SK-N-SH treated with all-trans-retinoic acid at 6 μM for 48 hours (cell line): ENCODE measurements at regions not wholly inside any gene's neighbourhood (a gene's known extent, or its start where the extent isn't known, plus 50 kb on each side); places are given as distances from the start of the nearest gene placed in this dataset.

Source experiments
- ATAC-seq: fragments of 200-7000 bp; cut with Tn5 transposase; 3 replicates; pipeline ENCODE4 v1.9.1; 2020; ENCODE audit warnings: mild to moderate bottlenecking, moderate library complexity
- ARNTL ChIP-seq: fragments of 450-650 bp; formaldehyde crosslinking; IDR thresholded peaks from 2 replicates; pipeline ENCODE4 v1.5.0; 2020; ENCODE audit warnings: low read depth, mild to moderate bottlenecking, moderate library complexity, borderline replicate concordance
- BACH2 ChIP-seq: fragments of 250-450 bp; sonication (Bioruptor Pico); IDR thresholded peaks from 2 replicates; pipeline ENCODE4 v1.9.0; 2021; ENCODE audit warnings: mild to moderate bottlenecking, borderline replicate concordance
- CSDC2 ChIP-seq: fragments of 250-450 bp; sonication (Bioruptor Pico); IDR thresholded peaks from 2 replicates; pipeline ENCODE4 v1.5.0; 2020; ENCODE audit warnings: mild to moderate bottlenecking, moderate library complexity
- CSRNP3 ChIP-seq: fragments of 250-450 bp; sonication (Bioruptor Pico); IDR thresholded peaks from 2 replicates; pipeline ENCODE4 v1.5.1; 2021; ENCODE audit warnings: mild to moderate bottlenecking, moderate library complexity
- GLIS3 ChIP-seq: fragments of 250-450 bp; sonication (Bioruptor Pico); IDR thresholded peaks from 2 replicates; pipeline ENCODE4 v1.5.0; 2020; ENCODE audit warnings: mild to moderate bottlenecking, moderate library complexity
- ISL1 ChIP-seq: fragments of 250-450 bp; sonication (Bioruptor Pico); IDR thresholded peaks from 2 replicates; pipeline ENCODE4 v2.1.2; 2022; ENCODE audit warnings: mild to moderate bottlenecking, moderate library complexity
- OSR1 ChIP-seq: fragments of 250-450 bp; sonication (Bioruptor Pico); IDR thresholded peaks from 2 replicates; pipeline ENCODE4 v1.8.0; 2022; ENCODE audit warnings: moderate library complexity, mild to moderate bottlenecking, inconsistent platforms
- PATZ1 ChIP-seq: fragments of 250-450 bp; sonication (Bioruptor Pico); IDR thresholded peaks from 2 replicates; pipeline ENCODE4 v1.8.0; 2020; ENCODE audit warnings: mild to moderate bottlenecking, moderate library complexity, borderline replicate concordance
- PPARA ChIP-seq: fragments of 250-450 bp; sonication (Bioruptor Pico); IDR thresholded peaks from 2 replicates; pipeline ENCODE4 v1.5.0; 2020; ENCODE audit warnings: mild to moderate bottlenecking, borderline replicate concordance
- RARB ChIP-seq: fragments of 250-450 bp; sonication (Bioruptor Pico); IDR thresholded peaks from 2 replicates; pipeline ENCODE4 v1.8.0; 2021; ENCODE audit warnings: mild to moderate bottlenecking, moderate library complexity
- SNAI2 ChIP-seq: fragments of 250-450 bp; sonication (Bioruptor Pico); IDR thresholded peaks from 2 replicates; pipeline ENCODE4 v1.5.0; 2020; ENCODE audit warnings: mild to moderate bottlenecking, moderate library complexity
- TCF4 ChIP-seq: fragments of 250-450 bp; sonication (Bioruptor Pico); IDR thresholded peaks from 2 replicates; pipeline ENCODE4 v1.8.0; 2021; ENCODE audit warnings: mild to moderate bottlenecking, moderate library complexity, borderline replicate concordance
- TOX ChIP-seq: fragments of 250-450 bp; sonication (Bioruptor Pico); IDR thresholded peaks from 2 replicates; pipeline ENCODE4 v1.8.0; 2021; ENCODE audit warnings: mild to moderate bottlenecking, moderate library complexity, borderline replicate concordance
- ZC3H10 ChIP-seq: fragments of 250-450 bp; sonication (Bioruptor Pico); IDR thresholded peaks from 2 replicates; pipeline ENCODE4 v1.5.1; 2021; ENCODE audit warnings: mild to moderate bottlenecking, moderate library complexity
- ZFP3 ChIP-seq: fragments of 250-450 bp; sonication (Bioruptor Pico); IDR thresholded peaks from 2 replicates; pipeline ENCODE4 v1.5.0; 2020; ENCODE audit warnings: mild to moderate bottlenecking, moderate library complexity
- ZNF565 ChIP-seq: fragments of 450-650 bp; formaldehyde crosslinking; conservative IDR thresholded peaks from 2 replicates; pipeline ENCODE4 v1.5.0; 2020; ENCODE audit warnings: low read depth, mild to moderate bottlenecking, moderate library complexity
- ZNF8 ChIP-seq: fragments of 450-650 bp; formaldehyde crosslinking; IDR thresholded peaks from 2 replicates; pipeline ENCODE4 v1.5.0; 2020; ENCODE audit warnings: mild to moderate bottlenecking, moderate library complexity
- TF ChIP-seq, protein P1 (sequence below): fragments of 250-450 bp; sonication (Bioruptor Pico); IDR thresholded peaks from 2 replicates; pipeline ENCODE4 v1.8.0; 2021; ENCODE audit warnings: low read depth, mild to moderate bottlenecking, moderate library complexity, borderline replicate concordance
- TF ChIP-seq, protein P2 (sequence below): fragments of 250-450 bp; sonication (Bioruptor Pico); IDR thresholded peaks from 2 replicates; pipeline ENCODE4 v1.5.0; 2020; ENCODE audit warnings: mild to moderate bottlenecking, moderate library complexity

GRCh38 chr6:104640761-104641160 is 219.0 kb downstream of the HACE1 start (continued):
- TF ChIP-seq ZNF8 (CRISPR knock-in tag) (no peak), CSRNP3 (CRISPR knock-in tag) (no peak), ISL1 (no peak), PATZ1 (CRISPR knock-in tag) (no peak)
- TF ChIP-seq, protein P1, sequence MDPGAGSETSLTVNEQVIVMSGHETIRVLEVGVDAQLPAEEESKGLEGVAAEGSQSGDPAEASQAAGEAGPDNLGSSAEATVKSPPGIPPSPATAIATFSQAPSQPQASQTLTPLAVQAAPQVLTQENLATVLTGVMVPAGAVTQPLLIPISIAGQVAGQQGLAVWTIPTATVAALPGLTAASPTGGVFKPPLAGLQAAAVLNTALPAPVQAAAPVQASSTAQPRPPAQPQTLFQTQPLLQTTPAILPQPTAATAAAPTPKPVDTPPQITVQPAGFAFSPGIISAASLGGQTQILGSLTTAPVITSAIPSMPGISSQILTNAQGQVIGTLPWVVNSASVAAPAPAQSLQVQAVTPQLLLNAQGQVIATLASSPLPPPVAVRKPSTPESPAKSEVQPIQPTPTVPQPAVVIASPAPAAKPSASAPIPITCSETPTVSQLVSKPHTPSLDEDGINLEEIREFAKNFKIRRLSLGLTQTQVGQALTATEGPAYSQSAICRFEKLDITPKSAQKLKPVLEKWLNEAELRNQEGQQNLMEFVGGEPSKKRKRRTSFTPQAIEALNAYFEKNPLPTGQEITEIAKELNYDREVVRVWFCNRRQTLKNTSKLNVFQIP (CRISPR knock-in tag): no peak

GRCh38 chr6:104640150-104640700 is 219.5 kb downstream of the HACE1 start:
- no peak for TF ChIP-seq ZNF565 (CRISPR knock-in tag)
- no peak for TF ChIP-seq BACH2 (CRISPR knock-in tag)
- TF ChIP-seq PPARA: no peak
- TF ChIP-seq, protein P2, sequence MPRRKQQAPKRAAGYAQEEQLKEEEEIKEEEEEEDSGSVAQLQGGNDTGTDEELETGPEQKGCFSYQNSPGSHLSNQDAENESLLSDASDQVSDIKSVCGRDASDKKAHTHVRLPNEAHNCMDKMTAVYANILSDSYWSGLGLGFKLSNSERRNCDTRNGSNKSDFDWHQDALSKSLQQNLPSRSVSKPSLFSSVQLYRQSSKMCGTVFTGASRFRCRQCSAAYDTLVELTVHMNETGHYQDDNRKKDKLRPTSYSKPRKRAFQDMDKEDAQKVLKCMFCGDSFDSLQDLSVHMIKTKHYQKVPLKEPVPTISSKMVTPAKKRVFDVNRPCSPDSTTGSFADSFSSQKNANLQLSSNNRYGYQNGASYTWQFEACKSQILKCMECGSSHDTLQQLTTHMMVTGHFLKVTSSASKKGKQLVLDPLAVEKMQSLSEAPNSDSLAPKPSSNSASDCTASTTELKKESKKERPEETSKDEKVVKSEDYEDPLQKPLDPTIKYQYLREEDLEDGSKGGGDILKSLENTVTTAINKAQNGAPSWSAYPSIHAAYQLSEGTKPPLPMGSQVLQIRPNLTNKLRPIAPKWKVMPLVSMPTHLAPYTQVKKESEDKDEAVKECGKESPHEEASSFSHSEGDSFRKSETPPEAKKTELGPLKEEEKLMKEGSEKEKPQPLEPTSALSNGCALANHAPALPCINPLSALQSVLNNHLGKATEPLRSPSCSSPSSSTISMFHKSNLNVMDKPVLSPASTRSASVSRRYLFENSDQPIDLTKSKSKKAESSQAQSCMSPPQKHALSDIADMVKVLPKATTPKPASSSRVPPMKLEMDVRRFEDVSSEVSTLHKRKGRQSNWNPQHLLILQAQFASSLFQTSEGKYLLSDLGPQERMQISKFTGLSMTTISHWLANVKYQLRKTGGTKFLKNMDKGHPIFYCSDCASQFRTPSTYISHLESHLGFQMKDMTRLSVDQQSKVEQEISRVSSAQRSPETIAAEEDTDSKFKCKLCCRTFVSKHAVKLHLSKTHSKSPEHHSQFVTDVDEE (CRISPR knock-in tag): no peak
- TF ChIP-seq OSR1: no peak
- TF ChIP-seq ARNTL (CRISPR knock-in tag): no peak
- TF ChIP-seq, protein P1 (CRISPR knock-in tag): no peak
- no peak for TF ChIP-seq ZFP3
- TF ChIP-seq ISL1: no peak
- TF ChIP-seq GLIS3: no peak
- TF ChIP-seq SNAI2 (CRISPR knock-in tag): no peak
- TF ChIP-seq ZC3H10 (CRISPR knock-in tag): no peak
- no peak for ATAC-seq

DNA sequence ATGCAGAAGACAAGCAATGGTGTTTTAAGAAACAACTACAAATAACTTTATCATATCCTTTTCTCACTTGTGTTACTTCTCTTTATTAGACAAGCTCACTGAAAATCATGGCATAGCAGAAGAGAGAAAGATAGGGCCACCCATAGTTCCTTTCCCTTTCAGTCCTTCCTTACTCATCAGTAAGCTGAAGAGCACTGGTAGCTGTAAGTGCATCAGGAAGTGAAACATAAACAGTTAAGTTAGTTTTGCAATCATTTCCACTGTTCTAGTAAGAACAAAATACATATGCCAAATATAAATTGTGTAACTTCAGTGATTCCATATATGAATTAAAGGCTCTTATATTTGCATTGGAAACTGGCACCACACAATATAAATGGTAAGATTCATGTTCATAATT is 220.1 kb downstream of the HACE1 start:
- ATAC-seq: no peak
- TF ChIP-seq BACH2 (CRISPR knock-in tag) (no peak), TOX (CRISPR knock-in tag) (no peak), CSDC2 (CRISPR knock-in tag) (no peak), RARB (CRISPR knock-in tag) (no peak), TCF4 (CRISPR knock-in tag) (no peak), ZFP3 (no peak)
- TF ChIP-seq, protein P1 (CRISPR knock-in tag): no peak
